ENCODE measurements at regions not wholly inside any gene's neighbourhood (a gene's known extent, or its start where the extent isn't known, plus 50 kb on each side); places are given as distances from the start of the nearest gene placed in this dataset.

DNA sequence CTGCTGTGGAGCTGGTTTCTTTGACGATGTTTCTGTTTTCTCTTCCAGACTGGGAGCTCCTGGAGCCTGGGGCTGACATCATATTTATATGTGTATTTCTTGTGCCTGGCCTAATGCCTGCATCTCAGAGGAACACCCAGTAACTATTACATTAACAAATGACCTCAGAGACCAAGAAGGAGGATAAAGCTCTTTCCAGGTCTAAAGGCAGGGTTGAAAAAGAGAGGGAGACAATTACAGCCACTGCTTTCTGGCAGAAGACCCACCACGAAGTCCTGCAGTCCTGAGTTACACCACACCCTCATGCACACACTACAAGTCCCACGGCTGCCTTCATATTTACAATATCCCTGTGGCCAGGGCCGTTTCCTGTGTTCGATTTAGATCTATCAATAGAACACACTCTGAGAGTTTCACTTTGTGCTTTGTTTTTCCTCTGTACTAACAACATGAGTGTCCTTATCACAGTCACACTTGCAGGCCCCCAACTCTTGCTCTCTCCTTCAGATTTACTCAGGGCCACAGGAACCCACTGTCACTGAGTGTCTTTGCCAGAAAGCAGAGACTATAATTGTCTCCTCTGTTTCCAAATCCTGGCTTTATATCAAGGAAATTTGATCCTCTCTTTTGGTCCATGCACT is 535.5 kb downstream of the MID1IP1 start:
- no peaks in the 10 kb centered on the region for H3K27me3 ChIP-seq (ENCODE audit: control insufficient read depth, insufficient read depth, low read length)
- H3K4me3 ChIP-seq (ENCODE audit: low read depth, low read length), result no peak overlapping the region
- no peaks in the 10 kb centered on the region for H3K4me1 ChIP-seq (ENCODE audit: control insufficient read depth, insufficient read depth, low read length)
- no peaks in the 10 kb centered on the region for H3K36me3 ChIP-seq (ENCODE audit: control insufficient read depth, insufficient read depth, low read length)
- no peak overlapping the region for H3K9ac ChIP-seq (ENCODE audit: low read depth, low read length)
- H3K27ac ChIP-seq (ENCODE audit: low read depth, low read length), result no peak overlapping the region
- peaks cover 11% of the 10 kb centered on the region; the same call in 1 of the 2 replicates for H3K9me3 ChIP-seq (ENCODE audit: control insufficient read depth, insufficient read depth, low read length)

GRCh38 chrX:39337451-39337850 is 536.2 kb downstream of the MID1IP1 start:
- Histone ChIP-seq H3K9ac (ENCODE audit: low read depth, low read length) (no peak overlapping the region), H3K4me1 (ENCODE audit: control insufficient read depth, insufficient read depth, low read length) (no peaks in the 10 kb centered on the region)

GRCh38 chrX:39338583-39338982 is 537.3 kb downstream of the MID1IP1 start:
- H3K36me3 ChIP-seq (ENCODE audit: control insufficient read depth, insufficient read depth, low read length), result no peaks in the 10 kb centered on the region
- H3K9ac ChIP-seq (ENCODE audit: low read depth, low read length), result no peak overlapping the region
- H3K4me1 ChIP-seq (ENCODE audit: control insufficient read depth, insufficient read depth, low read length), result no peaks in the 10 kb centered on the region
- peaks cover 11% of the 10 kb centered on the region; the same call in 1 of the 2 replicates for H3K9me3 ChIP-seq (ENCODE audit: control insufficient read depth, insufficient read depth, low read length)
- H3K4me3 ChIP-seq (ENCODE audit: low read depth, low read length), result no peak overlapping the region
- H3K27me3 ChIP-seq (ENCODE audit: control insufficient read depth, insufficient read depth, low read length), result no peaks in the 10 kb centered on the region
- no peak overlapping the region for H3K27ac ChIP-seq (ENCODE audit: low read depth, low read length)

More at GRCh38 chrX:39337451-39337850, 536.2 kb downstream of the MID1IP1 start:
- H3K27me3 ChIP-seq (ENCODE audit: control insufficient read depth, insufficient read depth, low read length), result no peaks in the 10 kb centered on the region
- H3K9me3 ChIP-seq (ENCODE audit: control insufficient read depth, insufficient read depth, low read length), result peaks cover 11% of the 10 kb centered on the region; the same call in 1 of the 2 replicates
- H3K4me3 ChIP-seq (ENCODE audit: low read depth, low read length), result no peak overlapping the region
- no peak overlapping the region for H3K27ac ChIP-seq (ENCODE audit: low read depth, low read length)
- H3K36me3 ChIP-seq (ENCODE audit: control insufficient read depth, insufficient read depth, low read length), result no peaks in the 10 kb centered on the region

DNA sequence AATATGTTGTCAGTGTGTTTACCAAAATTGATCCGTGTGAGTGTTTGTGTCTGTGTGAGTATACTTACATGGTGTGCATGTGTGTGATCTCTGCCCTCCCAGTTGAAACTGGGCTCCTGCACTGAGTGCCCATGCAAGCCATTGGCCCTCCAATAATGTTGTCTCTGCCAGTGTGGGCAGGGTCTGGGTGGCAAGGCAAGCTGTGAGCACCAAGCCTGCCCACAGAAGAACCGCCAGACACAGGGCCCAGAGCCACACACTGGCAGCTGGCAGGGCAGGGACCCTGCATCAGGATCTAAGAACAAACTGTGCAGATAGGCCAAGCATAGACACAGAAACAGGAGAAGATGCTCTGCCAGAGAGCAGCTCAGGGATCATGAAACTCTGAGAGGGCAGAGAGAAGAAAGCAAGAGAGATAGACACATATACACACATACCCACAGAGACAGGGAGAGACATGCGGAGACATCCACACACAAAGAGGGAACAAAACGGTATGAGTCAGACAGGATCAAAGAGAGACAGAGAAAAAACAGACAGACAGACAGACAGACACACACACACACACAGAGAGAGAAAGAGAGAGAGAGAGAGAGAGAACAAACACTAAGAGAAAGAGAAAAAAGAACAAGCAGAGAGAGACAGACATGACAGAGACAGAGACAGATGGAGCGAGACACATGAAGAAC is 555.0 kb downstream of the MID1IP1 start:
- no peaks in the 10 kb centered on the region for H3K36me3 ChIP-seq (ENCODE audit: control insufficient read depth, insufficient read depth, low read length)

GRCh38 chrX:39360101-39360500 is 558.8 kb downstream of the MID1IP1 start:
- H3K9ac ChIP-seq (ENCODE audit: low read depth, low read length), result no peak overlapping the region
- no peak overlapping the region for H3K4me3 ChIP-seq (ENCODE audit: low read depth, low read length)
- no peaks in the 10 kb centered on the region for H3K4me1 ChIP-seq (ENCODE audit: control insufficient read depth, insufficient read depth, low read length)
- no peaks in the 10 kb centered on the region for H3K27me3 ChIP-seq (ENCODE audit: control insufficient read depth, insufficient read depth, low read length)
- no peaks in the 10 kb centered on the region for H3K36me3 ChIP-seq (ENCODE audit: control insufficient read depth, insufficient read depth, low read length)
- peaks cover 17% of the 10 kb centered on the region for H3K9me3 ChIP-seq (ENCODE audit: control insufficient read depth, insufficient read depth, low read length)
- H3K27ac ChIP-seq (ENCODE audit: low read depth, low read length), result no peak overlapping the region

More for the DNA sequence above, 555.0 kb downstream of the MID1IP1 start:
- Histone ChIP-seq H3K27me3 (ENCODE audit: control insufficient read depth, insufficient read depth, low read length) (no peaks in the 10 kb centered on the region), H3K4me1 (ENCODE audit: control insufficient read depth, insufficient read depth, low read length) (no peaks in the 10 kb centered on the region), H3K9ac (ENCODE audit: low read depth, low read length) (no peak overlapping the region), H3K9me3 (ENCODE audit: control insufficient read depth, insufficient read depth, low read length) (peaks cover 7% of the 10 kb centered on the region), H3K4me3 (ENCODE audit: low read depth, low read length) (no peak overlapping the region), H3K27ac (ENCODE audit: low read depth, low read length) (no peak overlapping the region)

DNA sequence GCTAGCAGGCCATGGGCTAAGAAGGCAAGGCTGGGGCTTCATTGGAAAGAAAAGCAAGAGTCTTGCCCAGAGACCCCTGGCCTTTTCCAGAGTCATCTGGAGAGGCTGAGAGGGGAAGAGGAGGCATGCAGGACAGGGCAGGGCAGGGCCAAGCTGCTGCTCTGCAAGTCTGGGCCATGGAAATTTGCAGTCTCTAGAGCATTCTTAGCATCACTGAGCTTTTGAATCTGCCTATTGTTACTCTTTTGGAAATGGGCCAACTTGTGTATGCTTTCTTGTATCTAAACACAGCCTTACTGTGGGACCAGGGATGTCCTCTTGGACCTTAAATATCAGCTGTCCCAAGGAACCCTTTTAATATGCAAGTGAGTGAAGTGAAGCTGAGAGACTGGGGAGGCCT is 560.5 kb downstream of the MID1IP1 start:
- H3K36me3 ChIP-seq (ENCODE audit: control insufficient read depth, insufficient read depth, low read length), result no peaks in the 10 kb centered on the region
- no peak overlapping the region for H3K9ac ChIP-seq (ENCODE audit: low read depth, low read length)
- no peaks in the 10 kb centered on the region for H3K4me1 ChIP-seq (ENCODE audit: control insufficient read depth, insufficient read depth, low read length)
- H3K4me3 ChIP-seq (ENCODE audit: low read depth, low read length), result no peak overlapping the region
- H3K9me3 ChIP-seq (ENCODE audit: control insufficient read depth, insufficient read depth, low read length), result peaks cover 17% of the 10 kb centered on the region
- no peaks in the 10 kb centered on the region for H3K27me3 ChIP-seq (ENCODE audit: control insufficient read depth, insufficient read depth, low read length)
- H3K27ac ChIP-seq (ENCODE audit: low read depth, low read length), result no peak overlapping the region

DNA sequence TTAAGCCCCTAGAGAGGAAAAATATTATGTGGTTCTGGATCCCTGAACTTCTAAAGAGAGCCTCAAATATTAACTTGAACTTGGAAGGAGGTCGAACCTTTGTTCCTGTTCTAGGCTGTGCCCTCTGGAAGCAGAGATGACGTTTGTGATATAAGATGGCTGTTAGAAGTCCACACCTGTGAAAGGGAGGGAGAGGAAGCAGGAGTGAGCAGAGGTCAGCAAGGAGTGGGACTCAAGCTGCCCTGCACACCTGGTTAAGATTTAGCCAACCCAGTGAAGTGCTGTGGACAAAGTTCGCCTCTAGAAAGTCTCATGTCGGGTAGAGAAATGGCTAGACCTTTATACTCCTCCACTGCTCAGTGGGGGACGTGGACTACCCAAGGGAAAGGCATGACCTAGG is 566.2 kb downstream of the MID1IP1 start:
- Histone ChIP-seq H3K4me3 (ENCODE audit: low read depth, low read length) (no peak overlapping the region), H3K27ac (ENCODE audit: low read depth, low read length) (no peak overlapping the region), H3K36me3 (ENCODE audit: control insufficient read depth, insufficient read depth, low read length) (no peaks in the 10 kb centered on the region), H3K9me3 (ENCODE audit: control insufficient read depth, insufficient read depth, low read length) (peaks cover 8% of the 10 kb centered on the region), H3K9ac (ENCODE audit: low read depth, low read length) (no peak overlapping the region), H3K4me1 (ENCODE audit: control insufficient read depth, insufficient read depth, low read length) (no peaks in the 10 kb centered on the region), H3K27me3 (ENCODE audit: control insufficient read depth, insufficient read depth, low read length) (no peaks in the 10 kb centered on the region)

- H3K9ac ChIP-seq (ENCODE audit: low read depth, low read length), result no peak overlapping the region
Observed at GRCh38 chrX:39372115-39372514, 570.9 kb downstream of the MID1IP1 start.

GRCh38 chrX:39377157-39377556 is 575.9 kb downstream of the MID1IP1 start:
- Histone ChIP-seq H3K27ac (ENCODE audit: low read depth, low read length) (no peak overlapping the region), H3K9me3 (ENCODE audit: control insufficient read depth, insufficient read depth, low read length) (peaks cover 9% of the 10 kb centered on the region; the same call in 1 of the 2 replicates), H3K36me3 (ENCODE audit: control insufficient read depth, insufficient read depth, low read length) (no peaks in the 10 kb centered on the region), H3K4me3 (ENCODE audit: low read depth, low read length) (no peak overlapping the region), H3K9ac (ENCODE audit: low read depth, low read length) (no peak overlapping the region), H3K4me1 (ENCODE audit: control insufficient read depth, insufficient read depth, low read length) (no peaks in the 10 kb centered on the region), H3K27me3 (ENCODE audit: control insufficient read depth, insufficient read depth, low read length) (no peaks in the 10 kb centered on the region)

More at GRCh38 chrX:39372115-39372514, 570.9 kb downstream of the MID1IP1 start:
- H3K4me1 ChIP-seq (ENCODE audit: control insufficient read depth, insufficient read depth, low read length), result no peaks in the 10 kb centered on the region
- H3K27me3 ChIP-seq (ENCODE audit: control insufficient read depth, insufficient read depth, low read length), result no peaks in the 10 kb centered on the region
- H3K36me3 ChIP-seq (ENCODE audit: control insufficient read depth, insufficient read depth, low read length), result no peaks in the 10 kb centered on the region
- no peak overlapping the region for H3K4me3 ChIP-seq (ENCODE audit: low read depth, low read length)
- no peak overlapping the region for H3K27ac ChIP-seq (ENCODE audit: low read depth, low read length)
- peaks cover 7% of the 10 kb centered on the region for H3K9me3 ChIP-seq (ENCODE audit: control insufficient read depth, insufficient read depth, low read length)

GRCh38 chrX:39377773-39378172 is 576.5 kb downstream of the MID1IP1 start:
- no peak overlapping the region for H3K27ac ChIP-seq (ENCODE audit: low read depth, low read length)
- no peak overlapping the region for H3K4me3 ChIP-seq (ENCODE audit: low read depth, low read length)
- H3K9me3 ChIP-seq (ENCODE audit: control insufficient read depth, insufficient read depth, low read length), result 0 out of 2 replicates have a peak, but pooled peaks cover 9% of the 10 kb centered on the region
- no peaks in the 10 kb centered on the region for H3K4me1 ChIP-seq (ENCODE audit: control insufficient read depth, insufficient read depth, low read length)
- H3K27me3 ChIP-seq (ENCODE audit: control insufficient read depth, insufficient read depth, low read length), result no peaks in the 10 kb centered on the region
- H3K9ac ChIP-seq (ENCODE audit: low read depth, low read length), result no peak overlapping the region
- H3K36me3 ChIP-seq (ENCODE audit: control insufficient read depth, insufficient read depth, low read length), result no peaks in the 10 kb centered on the region

GRCh38 chrX:39381422-39381821 is 580.2 kb downstream of the MID1IP1 start:
- Histone ChIP-seq H3K4me3 (ENCODE audit: low read depth, low read length) (no peak overlapping the region), H3K9ac (ENCODE audit: low read depth, low read length) (no peak overlapping the region), H3K27ac (ENCODE audit: low read depth, low read length) (no peak overlapping the region), H3K36me3 (ENCODE audit: control insufficient read depth, insufficient read depth, low read length) (no peaks in the 10 kb centered on the region), H3K9me3 (ENCODE audit: control insufficient read depth, insufficient read depth, low read length) (peaks cover 9% of the 10 kb centered on the region; the same call in 1 of the 2 replicates), H3K4me1 (ENCODE audit: control insufficient read depth, insufficient read depth, low read length) (no peaks in the 10 kb centered on the region), H3K27me3 (ENCODE audit: control insufficient read depth, insufficient read depth, low read length) (no peaks in the 10 kb centered on the region)
